WERI-Rb-1 (cell line): ENCODE measurements at regions not wholly inside any gene's neighbourhood (a gene's known extent, or its start where the extent isn't known, plus 50 kb on each side); places are given as distances from the start of the nearest gene placed in this dataset.

Source experiments
- DNase-seq: peaks from one replicate; pipeline ENCODE4 v3.0.0-alpha.2; 2020
- H3K27ac ChIP-seq: fragments of 250-450 bp; sonication (Bioruptor Pico); 2 replicates; pipeline ENCODE4 v1.5.1; 2020; ENCODE audit warnings: mild to moderate bottlenecking, moderate library complexity
- H3K27me3 ChIP-seq: fragments of 250-450 bp; sonication (Bioruptor Pico); 2 replicates; pipeline ENCODE4 v1.5.1; 2021; ENCODE audit warnings: mild to moderate bottlenecking, low read depth, moderate library complexity; ENCODE audit not compliant: insufficient read depth, severe bottlenecking
- H3K36me3 ChIP-seq: fragments of 250-450 bp; sonication (Bioruptor Pico); 2 replicates; pipeline ENCODE4 v1.5.1; 2020; ENCODE audit warnings: mild to moderate bottlenecking, moderate library complexity
- H3K4me3 ChIP-seq: 2 replicates; pipeline ENCODE4 v1.5.1; 2011; ENCODE audit warnings: low read depth, mild to moderate bottlenecking, control low read depth, low read length
- H3K9me3 ChIP-seq: fragments of 250-450 bp; sonication (Bioruptor Pico); 2 replicates; pipeline ENCODE4 v1.5.1; 2021; ENCODE audit warnings: mild to moderate bottlenecking, moderate library complexity; ENCODE audit not compliant: severe bottlenecking
- TF ChIP-seq, protein P1 (sequence below): IDR thresholded peaks from 2 replicates; pipeline ENCODE4 v1.5.1; 2011; ENCODE audit warnings: low read depth, mild to moderate bottlenecking, control low read depth, inconsistent platforms, low read length

DNA sequence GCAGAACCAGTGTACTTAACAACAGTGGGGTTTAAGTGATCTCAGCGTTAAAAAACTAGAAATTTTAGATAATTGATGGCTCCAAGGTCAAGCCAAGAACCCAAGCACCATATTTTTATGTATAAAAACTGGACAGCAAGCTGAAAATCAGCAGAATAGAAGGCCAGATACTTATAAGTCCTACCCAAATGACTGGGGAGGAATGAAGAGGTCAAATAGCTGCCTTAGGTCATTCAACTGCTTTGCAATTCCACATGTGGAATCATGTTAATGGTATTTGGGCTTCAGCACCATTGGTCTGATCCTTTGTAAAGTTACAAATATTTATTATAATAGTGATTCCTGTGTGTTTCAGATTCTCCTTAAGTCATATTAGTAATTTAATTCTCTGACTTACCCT lies 108.4 kb downstream of the FAT3 start:
- Histone ChIP-seq H3K27me3 (no peaks in the 10 kb centered on the region), H3K36me3 (no peaks in the 10 kb centered on the region), H3K9me3 (no peaks in the 10 kb centered on the region), H3K4me3 (no peak overlapping the region), H3K27ac (no peak overlapping the region)
- no peak for DNase-seq
- TF ChIP-seq, protein P1, sequence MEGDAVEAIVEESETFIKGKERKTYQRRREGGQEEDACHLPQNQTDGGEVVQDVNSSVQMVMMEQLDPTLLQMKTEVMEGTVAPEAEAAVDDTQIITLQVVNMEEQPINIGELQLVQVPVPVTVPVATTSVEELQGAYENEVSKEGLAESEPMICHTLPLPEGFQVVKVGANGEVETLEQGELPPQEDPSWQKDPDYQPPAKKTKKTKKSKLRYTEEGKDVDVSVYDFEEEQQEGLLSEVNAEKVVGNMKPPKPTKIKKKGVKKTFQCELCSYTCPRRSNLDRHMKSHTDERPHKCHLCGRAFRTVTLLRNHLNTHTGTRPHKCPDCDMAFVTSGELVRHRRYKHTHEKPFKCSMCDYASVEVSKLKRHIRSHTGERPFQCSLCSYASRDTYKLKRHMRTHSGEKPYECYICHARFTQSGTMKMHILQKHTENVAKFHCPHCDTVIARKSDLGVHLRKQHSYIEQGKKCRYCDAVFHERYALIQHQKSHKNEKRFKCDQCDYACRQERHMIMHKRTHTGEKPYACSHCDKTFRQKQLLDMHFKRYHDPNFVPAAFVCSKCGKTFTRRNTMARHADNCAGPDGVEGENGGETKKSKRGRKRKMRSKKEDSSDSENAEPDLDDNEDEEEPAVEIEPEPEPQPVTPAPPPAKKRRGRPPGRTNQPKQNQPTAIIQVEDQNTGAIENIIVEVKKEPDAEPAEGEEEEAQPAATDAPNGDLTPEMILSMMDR = no peak

DNA sequence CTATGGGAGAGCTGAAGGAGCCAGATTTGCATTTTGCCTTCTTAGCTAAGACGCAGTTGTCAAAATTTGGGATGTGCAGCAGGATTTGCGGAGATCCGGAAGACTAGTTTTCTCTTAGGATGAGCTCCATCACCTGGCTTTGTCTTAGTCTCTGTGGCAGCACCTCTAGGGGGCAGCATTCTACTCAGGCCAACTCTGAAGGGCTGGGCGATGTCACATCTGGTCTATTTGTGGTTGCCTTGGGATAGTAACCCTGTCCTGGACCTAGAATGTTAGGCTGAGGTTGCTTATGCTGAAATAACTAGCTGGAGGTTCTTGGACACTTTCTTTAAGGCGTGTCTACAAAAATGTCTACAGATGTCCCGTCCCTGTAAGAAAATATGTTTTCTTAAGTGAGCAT lies 116.2 kb downstream of the FAT3 start:
- Histone ChIP-seq H3K4me3 (no peak overlapping the region), H3K9me3 (no peaks in the 10 kb centered on the region), H3K27ac (no peak overlapping the region), H3K27me3 (no peaks in the 10 kb centered on the region), H3K36me3 (no peaks in the 10 kb centered on the region)
- peak; percentile 56 for DNase-seq
- TF ChIP-seq, protein P1 = peak; percentile 71

DNA sequence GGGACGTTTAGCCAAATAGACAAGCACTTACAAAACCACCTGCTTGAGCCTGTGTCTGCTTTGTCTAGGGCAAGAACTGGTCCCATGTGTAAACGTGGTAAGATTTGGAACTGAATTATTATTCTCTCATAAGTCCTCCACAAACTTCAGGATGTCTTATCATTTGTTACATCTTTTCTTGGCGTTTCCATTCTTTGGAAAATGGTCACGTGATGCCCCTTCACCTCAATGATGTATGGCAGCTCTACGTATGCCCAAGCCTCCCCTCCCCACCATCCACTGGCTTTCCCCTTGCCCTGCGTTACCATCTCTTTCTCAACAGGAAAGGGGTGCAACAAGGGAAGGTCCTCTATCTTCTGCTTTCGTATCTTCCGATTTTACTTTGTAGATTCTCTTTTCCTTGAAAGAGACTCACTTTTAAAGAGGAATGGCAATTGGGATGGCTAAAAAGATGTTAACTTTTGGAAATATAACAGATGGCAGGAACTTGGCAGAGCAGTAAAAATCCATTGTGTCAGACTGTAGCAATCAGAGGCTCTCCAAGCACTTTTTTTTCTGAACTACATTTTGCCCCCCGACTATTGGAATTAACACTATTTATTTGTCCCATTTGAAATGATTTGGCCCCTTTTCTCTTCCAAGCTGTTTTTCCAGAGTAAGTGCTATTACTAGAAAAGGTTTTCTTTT lies 117.6 kb downstream of the FAT3 start:
- Histone ChIP-seq H3K27ac (no peak overlapping the region), H3K27me3 (no peaks in the 10 kb centered on the region), H3K4me3 (no peak overlapping the region), H3K9me3 (no peaks in the 10 kb centered on the region), H3K36me3 (no peaks in the 10 kb centered on the region)
- DNase-seq = no peak
- TF ChIP-seq, protein P1 = no peak

DNA sequence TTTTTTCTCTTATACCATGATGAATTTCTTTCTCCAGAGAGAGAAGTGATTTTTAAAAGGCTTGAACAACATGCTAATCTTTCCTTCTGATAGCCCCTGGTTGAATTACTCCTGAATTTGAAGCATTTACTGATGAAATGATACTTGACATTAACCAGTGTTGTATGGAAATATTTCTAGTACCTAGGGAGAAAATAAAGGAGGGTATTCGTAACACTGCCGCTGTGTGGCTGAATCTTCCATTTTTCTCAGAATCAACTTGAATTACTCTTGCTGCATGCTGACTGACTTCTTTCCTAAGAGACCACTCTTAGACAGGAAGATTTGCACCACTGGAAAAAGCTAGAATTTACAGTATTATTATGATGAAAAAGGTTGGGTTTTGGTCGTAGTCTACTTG lies 118.3 kb downstream of the FAT3 start:
- DNase-seq = no peak
- no peaks in the 10 kb centered on the region for H3K36me3 ChIP-seq
- H3K27ac ChIP-seq = no peak overlapping the region
- TF ChIP-seq, protein P1 = no peak
- H3K27me3 ChIP-seq = no peaks in the 10 kb centered on the region
- no peaks in the 10 kb centered on the region for H3K9me3 ChIP-seq
- no peak overlapping the region for H3K4me3 ChIP-seq

DNA sequence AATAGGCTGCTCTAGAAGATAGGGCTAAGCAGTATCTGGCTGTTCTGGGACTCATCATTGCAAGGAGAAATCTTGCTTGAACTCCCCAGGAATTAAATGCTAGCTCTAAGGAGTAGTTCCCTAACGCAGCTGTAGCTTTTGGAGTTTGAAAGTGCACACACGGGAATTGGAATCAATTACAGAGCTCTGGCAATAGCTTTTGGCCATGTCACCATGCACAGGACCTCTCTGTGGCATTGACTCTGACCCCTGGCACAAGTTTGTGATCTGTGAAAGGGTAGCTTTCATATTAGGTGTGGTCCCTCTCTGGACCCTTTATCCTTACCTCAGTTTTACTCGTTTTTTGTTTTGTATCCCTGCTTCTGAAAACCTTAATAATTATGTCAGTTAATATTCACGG lies 121.6 kb downstream of the FAT3 start:
- Histone ChIP-seq H3K27me3 (no peaks in the 10 kb centered on the region), H3K4me3 (no peak overlapping the region), H3K9me3 (no peaks in the 10 kb centered on the region), H3K36me3 (no peaks in the 10 kb centered on the region), H3K27ac (no peak overlapping the region)
- TF ChIP-seq, protein P1 = no peak
- DNase-seq = no peak

DNA sequence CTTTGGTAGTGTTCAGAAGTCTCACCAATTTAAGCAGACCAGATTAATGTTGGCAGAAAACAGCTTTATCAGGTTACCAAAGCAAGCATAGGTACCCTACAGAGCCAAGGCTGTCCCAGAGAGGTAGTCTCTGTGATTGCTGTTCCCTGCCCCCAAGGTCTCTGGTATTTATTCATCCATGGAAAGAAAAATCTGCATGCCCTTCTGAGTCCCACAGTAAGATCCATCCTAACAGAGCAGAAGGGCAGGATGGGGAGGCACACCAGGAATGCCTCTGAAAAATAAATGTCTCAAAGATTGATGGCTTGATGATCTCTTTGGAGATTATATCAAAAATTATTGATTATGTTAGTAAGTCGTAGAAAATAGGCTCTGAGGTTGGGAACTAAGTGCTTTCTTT lies 122.8 kb downstream of the FAT3 start:
- DNase-seq = no peak
- Histone ChIP-seq H3K27ac (no peak overlapping the region), H3K9me3 (no peaks in the 10 kb centered on the region)

More for the DNA sequence above, 122.8 kb downstream of the FAT3 start:
- H3K4me3 ChIP-seq = no peak overlapping the region
- TF ChIP-seq, protein P1 = no peak
- no peaks in the 10 kb centered on the region for H3K36me3 ChIP-seq
- H3K27me3 ChIP-seq = no peaks in the 10 kb centered on the region
